ENCODE measurements at regions not wholly inside any gene's neighbourhood (a gene's known extent, or its start where the extent isn't known, plus 50 kb on each side); places are given as distances from the start of the nearest gene placed in this dataset.
"Not testable (repeated sequence)": the region's sequence is repeated elsewhere in the genome, so short reads cannot be mapped to it uniquely, and the experiment has no call there.

DNA sequence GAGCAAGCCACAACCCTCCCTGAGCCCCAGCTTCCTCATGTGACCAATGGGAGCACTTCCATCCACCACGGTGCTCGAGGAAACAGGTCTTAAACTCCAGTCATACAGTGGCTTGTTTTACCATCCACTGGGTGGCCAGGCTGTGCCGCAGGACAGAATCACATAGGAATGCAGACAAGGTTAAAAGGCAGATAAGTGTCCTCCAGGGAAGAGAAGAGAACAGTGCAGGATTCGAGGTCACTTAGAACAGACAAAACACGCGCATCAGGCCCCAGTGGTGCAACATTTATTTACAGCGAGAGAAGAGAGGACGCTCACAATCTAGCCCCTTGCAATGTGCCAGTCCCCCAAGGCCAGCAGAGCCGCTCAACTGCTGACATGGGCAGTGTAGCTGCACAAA lies 92.8 kb downstream of the TMEM130 start:
- no peak for DNase-seq

DNA sequence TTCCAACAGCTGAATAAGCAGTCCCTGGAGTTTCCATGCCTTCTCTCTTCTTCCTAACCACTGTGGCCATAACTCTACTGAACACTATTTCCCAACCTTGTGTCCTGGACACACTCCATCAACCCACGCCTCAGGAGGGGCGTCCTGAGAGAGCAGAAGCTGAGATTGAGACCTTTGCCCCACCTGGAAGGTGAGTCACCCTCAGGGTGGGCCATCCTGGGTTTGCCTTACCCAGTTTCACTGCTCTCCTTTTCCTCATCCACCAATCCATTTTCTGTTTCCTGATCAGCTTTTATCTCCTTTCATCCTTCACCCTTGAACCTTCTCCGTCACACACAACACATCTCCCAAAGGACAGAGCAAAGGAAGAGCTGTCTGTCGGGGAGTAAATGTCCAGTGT lies 91.4 kb downstream of the TMEM130 start:
- no peak for DNase-seq

DNA sequence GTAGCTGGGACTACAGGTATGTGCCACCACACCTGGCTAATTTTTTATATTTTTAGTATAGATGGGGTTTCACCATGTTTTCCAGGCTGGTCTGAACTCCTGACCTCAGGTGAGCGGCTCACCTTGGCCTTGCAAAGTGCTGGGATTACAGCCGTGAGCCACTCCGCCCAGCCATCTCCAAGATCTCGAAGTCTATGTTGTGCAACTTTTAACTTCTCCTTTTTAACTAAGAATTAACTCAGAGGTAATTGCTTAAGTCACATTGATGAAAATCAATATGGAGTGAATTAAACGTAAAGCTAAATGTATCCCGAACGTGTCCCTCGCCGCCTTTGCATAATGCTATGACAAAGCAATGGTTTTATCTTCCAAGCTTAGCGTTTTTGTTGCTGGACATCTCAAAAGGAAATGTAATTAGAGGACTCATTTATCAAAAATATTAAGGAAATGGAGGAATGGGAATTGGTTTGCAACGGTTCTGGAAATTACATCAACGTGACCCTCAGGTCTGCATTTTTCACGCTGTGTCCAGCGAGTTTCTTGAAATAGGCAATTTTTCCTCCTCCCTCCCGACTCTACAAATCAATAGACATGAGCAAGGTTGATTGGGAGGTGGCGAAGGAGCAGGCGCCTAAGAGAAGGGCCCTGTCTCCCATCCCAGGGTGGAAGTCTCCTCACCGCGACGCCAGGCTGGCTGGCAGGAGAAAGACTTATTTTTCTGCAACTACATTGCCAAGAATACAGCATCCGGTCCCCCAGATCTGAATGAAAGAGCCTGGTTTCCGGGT lies 89.8 kb downstream of the TMEM130 start:
- no peak for DNase-seq

DNA sequence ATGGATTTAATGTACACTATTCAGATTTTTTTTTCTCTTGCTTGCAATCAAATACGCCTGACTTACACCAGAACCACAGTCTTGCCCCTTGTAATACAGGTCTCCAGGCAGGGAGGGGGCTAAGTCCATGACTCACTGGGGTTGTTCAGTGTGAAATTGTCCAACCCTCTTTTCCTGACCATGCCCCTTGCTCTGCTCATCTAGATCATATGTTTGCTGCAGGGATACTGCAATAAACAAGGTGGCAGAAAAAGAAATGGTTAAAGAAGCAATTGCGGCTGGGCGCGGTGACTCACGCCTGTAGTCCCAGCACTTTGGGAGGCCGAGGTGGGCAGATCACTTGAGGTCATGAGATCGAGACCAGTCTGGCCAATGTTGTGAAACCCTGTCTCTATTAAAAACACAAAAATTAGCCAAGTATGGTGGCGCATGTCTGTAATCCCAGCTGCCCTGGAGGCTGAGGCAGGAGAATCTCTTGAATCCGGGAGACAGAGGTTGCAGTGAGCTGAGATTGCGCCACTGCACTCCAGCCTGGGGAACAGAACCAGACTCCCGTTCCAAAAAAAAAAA lies 85.5 kb downstream of the TMEM130 start:
- no peak for DNase-seq

DNA sequence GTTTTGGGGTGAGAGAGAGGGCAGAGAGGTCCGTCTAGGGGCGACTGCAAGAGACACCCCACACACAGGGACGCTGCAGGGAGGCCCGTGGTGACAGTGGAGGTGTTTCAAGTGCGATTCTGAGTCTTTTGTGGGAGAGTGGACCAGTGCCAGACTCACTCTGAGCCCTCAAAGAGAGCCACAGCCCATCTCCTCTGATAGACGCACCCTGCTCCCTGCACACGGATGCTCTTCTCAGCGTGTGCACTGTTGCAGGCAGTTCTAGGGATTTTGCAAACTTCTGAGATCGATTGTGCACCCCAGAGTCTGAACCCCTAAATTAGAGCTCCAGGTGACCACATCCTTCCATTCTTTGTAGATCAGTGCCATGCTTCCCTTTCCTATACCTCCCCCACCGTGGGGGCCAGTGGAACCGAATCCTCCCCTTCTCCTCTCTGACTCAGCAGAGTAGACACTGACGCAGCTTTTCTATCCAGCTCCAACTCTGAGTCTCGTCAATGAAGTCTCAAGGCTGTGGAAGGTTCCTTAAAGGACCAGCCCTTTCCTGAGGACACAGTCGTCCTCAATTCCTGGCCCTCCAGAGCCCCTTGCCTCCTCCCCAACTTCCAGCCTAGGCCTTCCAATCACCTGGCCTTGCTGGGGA lies 83.8 kb downstream of the TMEM130 start:
- no peak for DNase-seq

DNA sequence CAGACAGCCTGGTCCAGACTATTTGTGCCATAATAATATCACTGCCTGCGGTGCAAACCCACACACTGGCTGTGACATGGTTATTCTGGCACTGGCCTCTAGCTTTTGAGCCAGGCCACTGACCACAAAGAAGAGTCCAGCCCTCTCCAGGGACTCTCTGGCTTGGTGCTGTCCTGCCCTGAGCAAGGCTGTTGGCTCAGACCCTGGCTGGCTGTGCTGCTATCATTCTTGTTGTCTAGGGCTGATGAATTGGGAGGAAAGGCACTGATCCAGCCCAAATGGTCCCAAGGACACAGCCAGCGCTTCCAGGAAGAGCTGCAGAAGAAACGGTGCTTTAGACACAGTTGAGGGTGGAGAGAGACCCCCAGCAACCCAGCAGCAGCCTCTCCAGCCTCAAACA lies 80.8 kb downstream of the TMEM130 start:
- no peak for DNase-seq

DNA sequence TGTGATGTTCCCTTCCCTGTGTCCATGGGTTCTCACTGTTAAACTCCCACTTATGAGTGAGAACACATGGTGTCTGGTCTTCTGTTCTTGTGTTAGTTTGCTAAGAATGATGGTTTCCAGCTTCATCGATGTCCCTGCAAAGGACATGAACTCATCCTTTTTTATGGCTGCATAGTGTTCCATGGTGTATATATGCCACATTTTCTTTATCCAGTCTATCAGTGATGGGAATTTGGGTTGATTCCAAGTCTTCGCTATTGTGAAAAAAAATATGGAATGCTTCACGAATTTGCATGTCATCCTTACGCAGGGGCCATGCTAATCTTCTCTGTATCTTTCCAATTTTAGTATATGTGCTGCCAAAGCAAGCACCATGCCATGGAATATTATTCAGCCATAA lies 75.4 kb downstream of the TMEM130 start:
- not testable (repeated sequence) for DNase-seq

DNA sequence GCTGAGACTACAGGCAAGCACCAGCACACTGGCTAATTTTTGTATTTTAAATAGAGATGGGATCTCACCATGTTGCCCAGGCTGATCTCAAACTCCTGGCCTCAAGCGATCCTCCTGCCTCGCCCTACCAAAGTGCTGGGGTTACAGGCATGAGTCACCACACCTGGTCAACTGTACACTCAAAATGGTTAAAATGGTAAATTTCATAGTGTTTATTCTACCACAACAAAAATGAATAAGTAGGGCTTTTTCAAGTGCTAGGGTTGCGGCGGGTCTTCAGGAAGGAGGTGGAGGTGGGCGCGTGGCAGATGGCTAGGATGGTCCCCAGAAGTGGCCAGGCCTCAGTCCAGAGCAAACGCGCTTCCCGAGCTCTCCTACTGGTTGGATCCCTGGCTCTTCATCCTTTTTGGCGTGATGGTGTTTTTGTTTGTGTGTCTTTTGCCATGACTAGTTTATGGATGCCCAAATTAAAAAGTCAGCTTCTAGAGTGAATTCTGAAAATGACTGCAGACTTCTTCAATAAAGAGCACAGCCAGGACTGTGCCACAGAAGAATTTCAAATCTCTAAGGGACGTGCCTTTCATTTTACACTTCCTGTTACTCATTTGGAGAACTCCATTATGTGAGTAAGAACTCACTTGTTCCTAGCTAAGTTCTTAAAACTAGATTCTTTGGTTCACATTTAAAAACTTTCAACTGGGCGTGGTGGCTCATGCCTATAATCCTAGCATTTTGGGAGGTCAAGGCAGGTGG lies 73.9 kb downstream of the TMEM130 start:
- peak; percentile 72 for DNase-seq

Measured in activated CD4-positive, alpha-beta T cell treated with anti-CD3 and anti-CD28 coated beads, Interleukin-2, Interleukin-6, amounts not matched to agents 100 ng/mL and 50 ng/mL, durations not matched to agents 16 hours and 8 hours (primary cell).